ENCODE measurements at regions not wholly inside any gene's neighbourhood (a gene's known extent, or its start where the extent isn't known, plus 50 kb on each side); places are given as distances from the start of the nearest gene placed in this dataset.
"Not testable (repeated sequence)": the region's sequence is repeated elsewhere in the genome, so short reads cannot be mapped to it uniquely, and the experiment has no call there.

- Mint-ChIP-seq H3K27ac (no peak overlapping the region), H3K4me1 (no peaks in the 10 kb centered on the region), H3K27me3 (ENCODE audit: low read depth) (no peaks in the 10 kb centered on the region), H3K9me3 (no peaks in the 10 kb centered on the region), H3K4me3 (no peak overlapping the region), H3K36me3 (no peaks in the 10 kb centered on the region)
- DNase-seq (ENCODE audit: low spot score in 2 of 2, unreplicated experiment in 2 of 2): no peak
- no peak for TF ChIP-seq CTCF (IDR thresholded peaks at IDR 0.05; ENCODE audit: unreplicated experiment)
These were observed 182.5 kb upstream of the INTU start for GRCh38 chr4:127450276-127450675.

- no peak for TF ChIP-seq CTCF (IDR thresholded peaks at IDR 0.05; ENCODE audit: unreplicated experiment)
- Mint-ChIP-seq H3K36me3 (no peaks in the 10 kb centered on the region), H3K4me1 (no peaks in the 10 kb centered on the region), H3K4me3 (no peak overlapping the region), H3K9me3 (peaks cover 9% of the 10 kb centered on the region), H3K27ac (no peak overlapping the region), H3K27me3 (ENCODE audit: low read depth) (no peaks in the 10 kb centered on the region)
- DNase-seq (ENCODE audit: low spot score in 2 of 2, unreplicated experiment in 2 of 2): no peak
These were observed 168.9 kb upstream of the INTU start for GRCh38 chr4:127463883-127464282.

GRCh38 chr4:127469542-127469941, 163.2 kb upstream of the INTU start:
- Mint-ChIP-seq H3K9me3 (peaks cover 14% of the 10 kb centered on the region), H3K4me1 (no peaks in the 10 kb centered on the region), H3K27ac (no peak overlapping the region), H3K36me3 (no peaks in the 10 kb centered on the region), H3K27me3 (ENCODE audit: low read depth) (no peaks in the 10 kb centered on the region), H3K4me3 (no peak overlapping the region)
- TF ChIP-seq CTCF (IDR thresholded peaks at IDR 0.05; ENCODE audit: unreplicated experiment): no peak
- DNase-seq (ENCODE audit: low spot score in 2 of 2, unreplicated experiment in 2 of 2): no peak

GRCh38 chr4:127469959-127470809, 162.6 kb upstream of the INTU start:
- no peak for TF ChIP-seq CTCF (IDR thresholded peaks at IDR 0.05; ENCODE audit: unreplicated experiment)
- Mint-ChIP-seq H3K4me1 (no peaks in the 10 kb centered on the region), H3K27me3 (ENCODE audit: low read depth) (no peaks in the 10 kb centered on the region), H3K36me3 (no peaks in the 10 kb centered on the region), H3K9me3 (peaks cover 19% of the 10 kb centered on the region), H3K4me3 (no peak overlapping the region), H3K27ac (no peak overlapping the region)
- no peak for DNase-seq (ENCODE audit: low spot score in 2 of 2, unreplicated experiment in 2 of 2)

GRCh38 chr4:127478271-127478670, 154.5 kb upstream of the INTU start:
- H3K4me1 Mint-ChIP-seq; H3K27me3 Mint-ChIP-seq (ENCODE audit: low read depth); H3K27ac Mint-ChIP-seq; H3K36me3 Mint-ChIP-seq; DNase-seq (ENCODE audit: low spot score in 2 of 2, unreplicated experiment in 2 of 2); H3K4me3 Mint-ChIP-seq: not testable (repeated sequence)
- H3K9me3 Mint-ChIP-seq: peaks cover 11% of the 10 kb centered on the region

- H3K36me3 Mint-ChIP-seq: no peaks in the 10 kb centered on the region
- H3K9me3 Mint-ChIP-seq: peaks cover 7% of the 10 kb centered on the region
- TF ChIP-seq CTCF (IDR thresholded peaks at IDR 0.05; ENCODE audit: unreplicated experiment): peak; percentile 82
- H3K4me3 Mint-ChIP-seq: no peak overlapping the region
- DNase-seq (ENCODE audit: low spot score in 2 of 2, unreplicated experiment in 2 of 2): no peak
- no peaks in the 10 kb centered on the region for H3K27me3 Mint-ChIP-seq (ENCODE audit: low read depth)
- H3K27ac Mint-ChIP-seq: no peak overlapping the region
- H3K4me1 Mint-ChIP-seq: peaks cover 1% of the 10 kb centered on the region
These were observed 153.6 kb upstream of the INTU start for GRCh38 chr4:127479031-127479622.
